GM12872 (cell line): ENCODE measurements at regions not wholly inside any gene's neighbourhood (a gene's known extent, or its start where the extent isn't known, plus 50 kb on each side); places are given as distances from the start of the nearest gene placed in this dataset.

ENCODE experiments used
- CTCF ChIP-seq: IDR thresholded peaks from 3 replicates; pipeline ENCODE4 v1.5.1; 2011; ENCODE audit warnings: low read depth, mild to moderate bottlenecking, low read length, moderate library complexity; ENCODE audit not compliant: insufficient read depth

GRCh38 chr13:66237411-66238062, 992.6 kb downstream of the PCDH9 start:
- no peak for TF ChIP-seq CTCF

- TF ChIP-seq CTCF, result no peak
Observed at GRCh38 chr13:66234159-66234558, 996.0 kb downstream of the PCDH9 start.

- TF ChIP-seq CTCF, result no peak
Observed at GRCh38 chr13:66225072-66225471, 1005.1 kb downstream of the PCDH9 start.

GRCh38 chr13:66224663-66225062, 1005.5 kb downstream of the PCDH9 start:
- no peak for TF ChIP-seq CTCF

GRCh38 chr13:66222926-66223325, 1007.2 kb downstream of the PCDH9 start:
- TF ChIP-seq CTCF, result no peak

GRCh38 chr13:66222127-66222526, 1008.0 kb downstream of the PCDH9 start:
- no peak for TF ChIP-seq CTCF

GRCh38 chr13:66219506-66219905, 1010.6 kb downstream of the PCDH9 start:
- no peak for TF ChIP-seq CTCF

GRCh38 chr13:66218583-66218982, 1011.6 kb downstream of the PCDH9 start:
- TF ChIP-seq CTCF, result no peak
